ENCODE measurements at regions not wholly inside any gene's neighbourhood (a gene's known extent, or its start where the extent isn't known, plus 50 kb on each side); places are given as distances from the start of the nearest gene placed in this dataset.

DNA sequence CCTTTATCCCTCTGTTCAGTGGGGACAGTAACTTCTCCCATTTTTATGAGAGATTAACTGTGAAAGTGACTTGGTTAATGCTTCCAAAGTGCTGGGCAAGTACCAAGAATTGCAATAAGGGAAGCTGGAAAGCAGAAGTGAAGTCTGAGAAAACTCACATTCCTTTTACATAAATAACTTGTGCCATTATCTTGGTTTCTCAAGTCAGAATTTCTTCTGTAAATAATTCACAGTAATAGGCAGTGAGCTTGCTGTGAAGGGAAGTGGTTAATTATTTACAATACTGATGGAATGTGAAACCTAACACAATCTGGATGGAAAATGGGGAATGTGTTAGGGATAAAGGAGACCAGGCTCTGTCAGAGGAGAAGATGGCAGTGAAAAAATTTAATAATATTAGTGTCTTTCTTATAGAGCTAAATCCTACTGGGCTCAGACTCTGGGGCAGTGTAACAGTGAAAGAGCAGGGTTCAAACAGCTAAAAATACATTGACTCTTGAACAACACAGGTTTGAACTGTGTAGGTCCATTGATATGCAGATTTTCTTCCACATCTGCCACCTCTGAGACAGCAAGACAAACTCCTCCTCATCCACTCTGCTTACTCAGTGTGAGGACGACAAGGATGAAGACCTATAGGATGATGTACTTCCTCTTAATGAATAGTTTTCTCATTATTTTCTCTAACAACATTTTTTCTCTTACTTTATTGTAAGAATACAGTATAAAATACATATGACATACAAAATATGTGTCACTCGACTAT is 251.5 kb upstream of the ISX start:
- TF ChIP-seq, protein P1, sequence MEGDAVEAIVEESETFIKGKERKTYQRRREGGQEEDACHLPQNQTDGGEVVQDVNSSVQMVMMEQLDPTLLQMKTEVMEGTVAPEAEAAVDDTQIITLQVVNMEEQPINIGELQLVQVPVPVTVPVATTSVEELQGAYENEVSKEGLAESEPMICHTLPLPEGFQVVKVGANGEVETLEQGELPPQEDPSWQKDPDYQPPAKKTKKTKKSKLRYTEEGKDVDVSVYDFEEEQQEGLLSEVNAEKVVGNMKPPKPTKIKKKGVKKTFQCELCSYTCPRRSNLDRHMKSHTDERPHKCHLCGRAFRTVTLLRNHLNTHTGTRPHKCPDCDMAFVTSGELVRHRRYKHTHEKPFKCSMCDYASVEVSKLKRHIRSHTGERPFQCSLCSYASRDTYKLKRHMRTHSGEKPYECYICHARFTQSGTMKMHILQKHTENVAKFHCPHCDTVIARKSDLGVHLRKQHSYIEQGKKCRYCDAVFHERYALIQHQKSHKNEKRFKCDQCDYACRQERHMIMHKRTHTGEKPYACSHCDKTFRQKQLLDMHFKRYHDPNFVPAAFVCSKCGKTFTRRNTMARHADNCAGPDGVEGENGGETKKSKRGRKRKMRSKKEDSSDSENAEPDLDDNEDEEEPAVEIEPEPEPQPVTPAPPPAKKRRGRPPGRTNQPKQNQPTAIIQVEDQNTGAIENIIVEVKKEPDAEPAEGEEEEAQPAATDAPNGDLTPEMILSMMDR (IDR thresholded peaks at IDR 0.05), result no peak

DNA sequence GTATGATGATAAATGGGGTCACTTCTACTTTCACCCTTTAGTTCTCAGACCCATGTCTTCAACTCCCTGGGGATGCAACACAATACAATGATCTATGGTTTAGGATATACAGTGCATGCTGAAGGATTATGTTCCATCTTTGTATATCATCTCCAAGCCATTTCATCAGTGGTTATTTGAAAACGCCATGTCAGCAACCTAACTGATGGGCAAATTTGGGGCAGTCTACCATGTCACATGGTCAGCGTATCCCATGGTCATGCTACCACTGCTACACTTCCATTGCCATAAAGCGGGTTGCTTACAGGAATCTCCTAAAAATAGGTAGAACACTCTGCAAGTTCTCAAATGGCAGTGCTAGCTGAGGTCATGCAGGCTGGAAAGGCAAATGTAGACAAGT is 236.5 kb upstream of the ISX start:
- TF ChIP-seq, protein P1 (IDR thresholded peaks at IDR 0.05), result no peak

DNA sequence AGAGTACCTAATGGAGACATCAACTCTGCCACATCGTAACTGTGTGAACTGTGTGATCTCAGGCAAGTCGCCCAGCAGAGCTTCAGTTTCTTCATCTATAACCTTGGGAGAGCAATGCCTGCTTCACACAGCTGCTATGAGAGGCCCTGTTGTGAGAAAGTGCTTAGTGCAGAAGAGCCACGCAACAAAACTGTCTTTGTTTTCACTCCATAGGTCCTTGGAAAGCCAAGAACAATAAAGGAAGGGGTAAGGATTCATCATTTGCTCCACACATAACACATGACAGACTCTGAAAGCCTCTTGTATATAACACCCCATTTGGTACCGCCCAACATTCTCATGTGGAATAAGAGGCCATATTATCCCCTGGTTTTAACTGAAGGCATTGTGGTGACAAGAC is 231.9 kb upstream of the ISX start:
- TF ChIP-seq, protein P1 (IDR thresholded peaks at IDR 0.05), result no peak

DNA sequence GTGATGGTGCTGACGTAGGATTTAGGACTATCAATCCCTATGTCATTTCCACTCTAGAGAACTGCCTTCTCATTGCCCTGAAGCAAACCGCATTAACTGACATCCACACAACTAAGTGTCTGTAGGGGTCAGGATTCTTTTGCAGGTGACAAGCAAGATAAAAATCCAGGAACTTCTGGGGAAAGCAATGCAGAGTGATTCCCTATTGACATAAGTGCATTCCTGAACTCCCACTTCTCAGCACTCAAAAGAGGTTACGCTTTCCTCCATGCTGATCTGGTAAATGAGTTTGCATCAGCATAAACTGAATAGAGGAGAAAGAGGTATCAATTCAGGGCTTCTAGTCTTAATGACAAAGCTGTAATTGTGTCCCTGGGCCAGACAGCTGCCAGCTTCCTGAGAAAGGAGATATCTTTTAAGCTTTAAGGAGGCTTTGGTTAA is 224.6 kb upstream of the ISX start:
- TF ChIP-seq, protein P1 (IDR thresholded peaks at IDR 0.05), result no peak

DNA sequence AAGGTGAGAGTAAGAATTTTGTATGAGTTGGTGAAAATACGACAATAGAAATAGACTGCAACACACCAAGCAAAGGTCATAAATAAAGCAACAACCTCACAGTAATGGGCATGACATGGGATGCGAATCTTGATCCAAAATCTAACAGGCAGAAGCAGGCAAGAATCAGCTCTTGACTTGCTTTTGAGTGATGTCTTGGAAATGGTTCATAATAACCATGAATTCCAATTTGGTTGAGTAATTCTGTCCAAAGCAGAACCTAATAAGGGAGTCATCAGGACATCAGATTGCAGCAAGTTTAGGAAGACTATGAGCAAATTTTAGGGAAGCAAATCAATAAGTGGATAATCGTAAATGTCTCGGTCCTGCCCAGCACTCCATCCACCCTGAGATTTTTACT is 224.0 kb upstream of the ISX start:
- TF ChIP-seq, protein P1 (IDR thresholded peaks at IDR 0.05), result no peak

DNA sequence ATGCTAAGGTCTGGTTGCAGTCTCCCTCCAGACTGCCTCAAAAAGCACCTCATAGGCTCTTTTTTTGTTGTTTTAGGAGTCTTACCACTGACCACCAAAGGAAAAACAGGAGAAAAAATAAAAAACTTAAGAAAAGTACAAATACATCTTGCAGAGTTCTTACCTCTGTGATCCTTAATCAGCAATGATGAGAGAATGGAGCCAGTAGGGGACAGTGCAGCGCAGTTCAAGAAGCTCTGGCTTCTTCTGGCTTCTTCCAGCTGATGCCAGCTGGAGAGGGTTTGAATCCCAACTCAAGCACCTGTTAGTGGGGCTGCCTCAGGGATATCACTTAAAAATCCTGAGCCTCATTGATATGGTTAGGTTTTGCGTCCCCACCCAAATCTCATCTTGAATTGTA is 223.3 kb upstream of the ISX start:
- TF ChIP-seq, protein P1 (IDR thresholded peaks at IDR 0.05), result no peak

DNA sequence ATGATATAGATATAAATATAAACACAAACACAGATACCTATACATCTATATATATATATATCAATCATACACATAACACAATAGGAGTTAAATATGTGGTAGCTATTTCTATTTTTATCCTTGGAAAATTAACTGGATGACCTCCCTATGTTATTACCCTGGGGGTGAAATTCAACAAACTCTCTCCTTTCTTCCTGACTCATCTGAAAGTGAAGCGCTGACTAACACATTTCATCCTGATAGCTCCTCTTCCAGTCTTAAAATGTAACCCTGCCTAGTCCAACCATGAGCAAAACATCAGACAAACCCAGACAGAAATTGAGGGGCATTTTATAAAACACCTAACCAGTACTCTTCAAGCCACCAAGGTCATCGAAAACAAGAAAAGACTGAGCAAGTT is 220.6 kb upstream of the ISX start:
- TF ChIP-seq, protein P1 (IDR thresholded peaks at IDR 0.05), result no peak

DNA sequence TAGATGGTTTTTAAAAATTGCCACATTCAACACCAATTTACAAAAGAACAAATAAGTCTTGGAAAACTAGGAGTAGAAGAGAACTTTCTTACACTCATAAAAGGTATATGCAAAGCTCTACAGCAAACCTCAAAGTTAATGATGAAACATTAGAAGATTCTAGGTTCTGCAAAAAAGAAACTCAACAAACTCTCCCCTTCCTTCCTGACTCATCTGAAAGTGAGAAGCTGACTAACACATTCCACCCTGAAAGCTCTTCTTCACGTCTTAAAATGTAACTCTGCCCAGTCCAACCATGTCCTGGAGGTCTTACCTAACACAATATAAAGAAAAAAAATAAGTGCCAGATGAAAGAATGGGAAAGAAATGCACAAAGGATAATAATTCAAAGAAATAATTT is 218.9 kb upstream of the ISX start:
- TF ChIP-seq, protein P1 (IDR thresholded peaks at IDR 0.05), result no peak

Measured in LNCAP (cell line).